ENCODE measurements at regions not wholly inside any gene's neighbourhood (a gene's known extent, or its start where the extent isn't known, plus 50 kb on each side); places are given as distances from the start of the nearest gene placed in this dataset.

- TF ChIP-seq POLR2A (IDR thresholded peaks at IDR 0.05; ENCODE audit: control extremely low read depth in 1 of 2, low read depth in 2 of 2, low read length in 2 of 2) (no peak), RFX5 (IDR thresholded peaks at IDR 0.05; ENCODE audit: borderline replicate concordance, low read depth, low read length) (no peak), USF2 (IDR thresholded peaks at IDR 0.05; ENCODE audit: low read length) (no peak), EZH2 (IDR thresholded peaks at IDR 0.05; ENCODE audit: low read depth, low read length, severe bottlenecking) (no peak), SUZ12 (IDR thresholded peaks at IDR 0.05; ENCODE audit: low read length) (no peak), JUN (IDR thresholded peaks at IDR 0.05; ENCODE audit: low read depth, low read length) (no peak), SAP30 (IDR thresholded peaks at IDR 0.05; ENCODE audit: insufficient read depth, insufficient replicate concordance, low read length) (no peak), TAF1 (IDR thresholded peaks at IDR 0.05; ENCODE audit: low read depth, low read length) (no peak), GABPA (IDR thresholded peaks at IDR 0.05; ENCODE audit: borderline replicate concordance, insufficient read depth, low read length) (no peak), EP300 (IDR thresholded peaks at IDR 0.05; ENCODE audit: borderline replicate concordance in 1 of 2, low read depth in 2 of 2, low read length in 2 of 2) (no peak), CHD1 (IDR thresholded peaks at IDR 0.05; ENCODE audit: low read depth, low read length) (no peak)
Observed at GRCh38 chr7:22060863-22061262, 115.2 kb upstream of the CDCA7L start.

Measured in H1 (cell line).